ENCODE measurements at regions not wholly inside any gene's neighbourhood (a gene's known extent, or its start where the extent isn't known, plus 50 kb on each side); places are given as distances from the start of the nearest gene placed in this dataset.

DNA sequence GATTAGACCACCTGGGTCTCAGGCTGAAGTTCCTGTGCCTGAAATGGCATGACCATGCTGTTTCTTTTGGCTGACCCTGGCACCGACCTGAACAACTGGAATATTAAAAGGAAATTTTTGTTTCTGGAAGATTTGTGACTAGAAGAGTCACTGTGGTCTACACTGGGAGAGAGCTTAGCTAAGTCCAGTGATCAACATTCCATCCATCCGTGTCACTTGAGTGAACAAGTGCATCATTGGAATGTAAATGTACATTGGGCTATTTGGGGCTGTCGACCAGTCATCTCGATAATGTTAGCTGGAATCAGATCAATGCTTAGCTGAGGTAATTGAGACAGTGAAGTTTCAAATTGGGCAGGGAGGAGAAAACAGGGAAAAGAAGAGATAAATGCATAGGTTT lies 95.4 kb upstream of the CCDC85A start:
- Histone ChIP-seq H3K4me3 (ENCODE audit: insufficient read depth, low read depth, low read length) (no peak overlapping the region), H2BK120ac (ENCODE audit: low read depth, low read length) (no peak overlapping the region), H3K4ac (ENCODE audit: low read depth, low read length) (no peak overlapping the region), H2AK5ac (ENCODE audit: low read depth, low read length) (no peak overlapping the region), H3K79me1 (ENCODE audit: low read depth in 1 of 2, low read length in 2 of 2) (no peaks in the 10 kb centered on the region), H3K9me1 (ENCODE audit: insufficient read depth, low read length) (no peaks in the 10 kb centered on the region), H2BK5ac (ENCODE audit: low read depth, low read length, poor library complexity, severe bottlenecking) (no peak overlapping the region), H3K14ac (replicated peaks; ENCODE audit: low read depth, low read length) (no peak overlapping the region), H3K9ac (ENCODE audit: low read depth, low read length) (no peak overlapping the region), H2AK9ac (replicated peaks; ENCODE audit: low read depth, low read length, poor library complexity) (no peak overlapping the region), H3K4me1 (ENCODE audit: control insufficient read depth, insufficient read depth, low read length) (no peaks in the 10 kb centered on the region), H3K9me3 (ENCODE audit: control insufficient read depth, insufficient read depth, low read length) (no peaks in the 10 kb centered on the region), H3K36me3 (ENCODE audit: control insufficient read depth, insufficient read depth, low read length) (no peaks in the 10 kb centered on the region), H3K4me2 (ENCODE audit: low read depth, low read length) (no peak overlapping the region), H4K91ac (ENCODE audit: insufficient read depth, low read depth, low read length) (no peak overlapping the region), H3K23ac (ENCODE audit: low read depth, low read length) (no peak overlapping the region), H3K18ac (ENCODE audit: low read depth, low read length) (no peak overlapping the region), H4K20me1 (ENCODE audit: insufficient read depth, low read length) (no peaks in the 10 kb centered on the region), H2AFZ (replicated peaks; ENCODE audit: low read length, poor library complexity) (no peak overlapping the region), H3K27me3 (ENCODE audit: control insufficient read depth, insufficient read depth, low read length) (no peaks in the 10 kb centered on the region; the same call in 1 of the 2 replicates), H3K27ac (ENCODE audit: insufficient read depth, low read length) (no peak overlapping the region), H4K8ac (ENCODE audit: low read depth in 2 of 2, low read length in 2 of 2) (no peak overlapping the region), H2BK15ac (ENCODE audit: low read depth, low read length) (no peak overlapping the region), H2BK20ac (ENCODE audit: low read depth, low read length) (no peak overlapping the region), H4K5ac (ENCODE audit: low read depth, low read length) (no peak overlapping the region), H3K56ac (ENCODE audit: extremely low read depth, insufficient read depth, low read length) (no peak overlapping the region)
- peak; percentile 3 for DNase-seq
- TF ChIP-seq SMC3 (IDR thresholded peaks at IDR 0.05; ENCODE audit: low read depth, low read length) (no peak), NFE2L2 (IDR thresholded peaks at IDR 0.05; ENCODE audit: low read depth, low read length) (no peak), BHLHE40 (IDR thresholded peaks at IDR 0.05; ENCODE audit: low read depth, low read length) (no peak), ELK1 (IDR thresholded peaks at IDR 0.05; ENCODE audit: borderline replicate concordance, low read depth, low read length) (no peak), POLR2A (IDR thresholded peaks at IDR 0.05; ENCODE audit: low read depth, low read length) (no peak), RCOR1 (IDR thresholded peaks at IDR 0.05; ENCODE audit: insufficient replicate concordance, low read length) (no peak), FOS (IDR thresholded peaks at IDR 0.05; ENCODE audit: low read depth, low read length) (no peak), RFX5 (IDR thresholded peaks at IDR 0.05; ENCODE audit: low read depth, low read length) (no peak), CEBPB (IDR thresholded peaks at IDR 0.05; ENCODE audit: low read depth, low read length) (no peak), CHD1 (IDR thresholded peaks at IDR 0.05; ENCODE audit: low read depth, low read length) (no peak), RAD21 (IDR thresholded peaks at IDR 0.05; ENCODE audit: low read length) (no peak), MAZ (IDR thresholded peaks at IDR 0.05; ENCODE audit: borderline replicate concordance, low read depth, low read length) (no peak), MXI1 (IDR thresholded peaks at IDR 0.05; ENCODE audit: borderline replicate concordance, low read depth, low read length) (no peak), MAFK (IDR thresholded peaks at IDR 0.05; ENCODE audit: low read depth, low read length) (no peak), CTCF (conservative IDR thresholded peaks at IDR 0.05; ENCODE audit: low read depth, low read length) (no peak)
- TF ChIP-seq, protein P1, sequence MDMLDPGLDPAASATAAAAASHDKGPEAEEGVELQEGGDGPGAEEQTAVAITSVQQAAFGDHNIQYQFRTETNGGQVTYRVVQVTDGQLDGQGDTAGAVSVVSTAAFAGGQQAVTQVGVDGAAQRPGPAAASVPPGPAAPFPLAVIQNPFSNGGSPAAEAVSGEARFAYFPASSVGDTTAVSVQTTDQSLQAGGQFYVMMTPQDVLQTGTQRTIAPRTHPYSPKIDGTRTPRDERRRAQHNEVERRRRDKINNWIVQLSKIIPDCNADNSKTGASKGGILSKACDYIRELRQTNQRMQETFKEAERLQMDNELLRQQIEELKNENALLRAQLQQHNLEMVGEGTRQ (IDR thresholded peaks at IDR 0.05; ENCODE audit: low read depth, low read length), result no peak
- intact Hi-C loops (cut with micrococcal nuclease), result no loop called here
- in situ Hi-C loops (cut with MboI; ENCODE audit: low sequenced_read_pairs), result no loop called here
- CTCF ChIA-PET, result no interaction called here
- dilution Hi-C loops (cut with HindIII; ENCODE audit: low sequenced_read_pairs, unreplicated experiment), result no loop called here
- ATAC-seq (ENCODE audit: low read depth), result no peak
- POLR2A ChIA-PET (ENCODE audit: unreplicated experiment), result no interaction called here
- WGBS, 2 experiments (ENCODE audit: extremely low coverage in 2 of 2, insufficient read length in 1 of 2), result 45% methylated on average over 2 of the region's 4 CpGs; no CpG with 5 or more reads in 1 of the 2 experiments
- no TSS peak for BruUV-seq (replicated peaks)

Measured in IMR-90 (cell line).